DLD1 (cell line): ENCODE measurements at regions not wholly inside any gene's neighbourhood (a gene's known extent, or its start where the extent isn't known, plus 50 kb on each side); places are given as distances from the start of the nearest gene placed in this dataset.
"Not testable (repeated sequence)": the region's sequence is repeated elsewhere in the genome, so short reads cannot be mapped to it uniquely, and the experiment has no call there.

Experiments
- in situ Hi-C: cut with HindIII; loops from 2 replicates; pipeline ENCODE4 v1.10.0; 2017; ENCODE audit warnings: low sequenced_read_pairs

DNA sequence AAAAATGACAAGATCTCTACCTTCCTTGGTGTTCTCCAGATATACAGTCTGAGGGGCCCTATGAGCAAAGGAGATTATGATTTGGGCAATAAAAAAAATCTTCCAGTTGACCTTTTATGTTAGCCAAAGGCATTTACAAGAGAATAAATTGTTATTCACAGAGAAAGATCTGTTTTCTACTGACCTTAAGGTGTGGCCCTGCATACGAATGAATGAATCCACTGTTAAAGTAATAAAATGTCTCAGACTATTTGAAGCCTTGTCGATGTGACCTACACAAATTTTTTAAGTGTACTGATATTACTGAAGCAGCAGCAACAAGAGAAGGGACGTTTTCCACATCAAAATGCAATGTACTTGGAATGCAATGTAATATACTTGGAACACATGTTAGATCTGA lies 95.9 kb upstream of the SSTR4 start:
- in situ Hi-C loops: no loop called here

DNA sequence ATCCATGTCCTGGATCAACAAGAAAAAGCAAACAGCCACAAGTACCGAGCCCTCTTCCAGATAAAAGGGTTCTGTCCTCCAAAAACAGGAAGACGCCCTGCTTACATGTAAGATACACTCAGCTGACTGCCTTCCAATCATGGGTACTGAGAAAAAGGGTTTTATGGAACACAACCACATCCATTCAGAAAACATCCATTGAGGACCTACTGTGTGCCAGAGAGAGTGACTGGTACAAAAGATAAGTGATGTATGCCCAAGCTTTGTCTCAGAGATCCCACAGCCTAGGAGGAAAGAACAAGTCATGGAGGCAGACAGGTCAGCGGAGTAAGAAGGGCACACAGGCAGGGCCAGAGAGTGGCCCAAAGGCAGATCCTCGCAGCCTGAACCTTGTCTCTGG lies 94.8 kb upstream of the SSTR4 start:
- in situ Hi-C loops: no loop called here

DNA sequence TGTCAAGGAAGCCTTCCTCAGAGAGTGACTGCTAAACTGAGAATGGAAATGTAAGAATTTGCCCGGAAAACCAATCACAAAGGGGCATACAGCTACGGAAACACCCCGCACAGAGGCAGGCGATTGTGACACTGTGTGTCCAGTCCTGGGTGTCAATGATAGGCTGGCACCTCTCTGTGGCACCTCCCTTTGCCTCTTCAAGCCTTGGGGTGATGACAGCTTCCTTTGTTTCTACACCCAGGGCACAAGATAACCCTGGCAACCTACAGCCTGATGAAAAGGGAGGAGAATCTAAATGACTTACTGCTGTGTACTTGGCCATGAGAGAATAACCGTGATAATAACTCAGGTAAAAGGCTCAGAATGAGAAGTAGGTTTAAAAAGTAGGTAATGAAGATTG lies 93.6 kb upstream of the SSTR4 start:
- in situ Hi-C loops: no loop called here

DNA sequence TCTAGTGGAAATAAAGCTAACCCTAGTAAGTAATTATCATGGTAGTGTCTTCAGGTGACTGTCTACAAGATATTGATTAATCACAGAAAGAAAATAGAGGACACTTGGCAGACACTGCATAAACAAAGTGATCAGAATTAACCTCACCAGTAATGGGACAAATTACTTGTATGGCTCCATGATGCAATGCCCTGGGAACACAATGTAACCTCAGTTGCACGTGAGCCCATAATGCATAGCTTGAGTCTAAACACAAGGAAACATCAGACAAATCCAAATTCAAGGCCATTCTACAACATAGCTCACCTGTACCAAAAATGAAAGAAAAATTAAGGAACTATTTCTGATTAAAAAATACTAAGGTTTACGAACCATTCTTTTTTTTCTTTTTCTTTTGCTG lies 92.4 kb upstream of the SSTR4 start:
- in situ Hi-C loops: no loop called here

DNA sequence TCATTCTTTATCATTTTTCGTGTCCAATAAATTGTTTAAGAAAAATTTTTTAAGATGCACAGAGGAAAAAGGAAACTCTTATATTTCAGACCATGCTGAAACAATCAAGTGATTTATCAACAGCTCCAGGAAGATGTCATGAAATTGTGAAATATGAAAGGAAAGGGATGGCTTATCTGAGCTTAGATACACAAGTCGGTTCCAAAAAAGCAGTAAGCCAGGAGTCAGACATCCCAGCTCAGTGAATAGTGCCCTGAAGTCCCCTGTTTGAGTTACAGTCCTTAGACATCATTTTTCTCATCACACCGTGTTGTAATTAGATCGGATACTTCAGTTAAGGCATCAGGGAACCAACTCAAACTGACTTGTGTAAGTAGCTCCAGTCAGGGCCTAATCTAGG lies 91.0 kb upstream of the SSTR4 start:
- in situ Hi-C loops: no loop called here

DNA sequence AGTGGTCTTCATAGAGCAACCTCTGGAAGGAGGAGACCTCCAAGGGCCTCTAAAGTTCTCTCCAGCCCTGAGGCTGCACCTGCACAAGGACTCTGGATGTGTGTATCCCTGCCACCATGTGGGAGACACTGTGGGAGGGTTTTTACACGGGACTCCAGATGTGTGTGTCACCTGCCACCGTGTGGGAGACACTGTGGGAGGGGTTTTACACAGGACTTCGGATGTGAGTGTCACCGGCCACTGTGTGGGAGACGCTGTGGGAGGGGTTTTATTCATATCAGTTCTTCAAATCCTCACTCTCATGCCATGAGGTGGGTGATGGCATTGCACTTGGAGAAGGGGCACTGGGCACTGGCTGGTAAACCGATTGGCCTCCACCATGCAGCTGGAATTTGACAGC lies 90.2 kb upstream of the SSTR4 start:
- in situ Hi-C loops: no loop called here

DNA sequence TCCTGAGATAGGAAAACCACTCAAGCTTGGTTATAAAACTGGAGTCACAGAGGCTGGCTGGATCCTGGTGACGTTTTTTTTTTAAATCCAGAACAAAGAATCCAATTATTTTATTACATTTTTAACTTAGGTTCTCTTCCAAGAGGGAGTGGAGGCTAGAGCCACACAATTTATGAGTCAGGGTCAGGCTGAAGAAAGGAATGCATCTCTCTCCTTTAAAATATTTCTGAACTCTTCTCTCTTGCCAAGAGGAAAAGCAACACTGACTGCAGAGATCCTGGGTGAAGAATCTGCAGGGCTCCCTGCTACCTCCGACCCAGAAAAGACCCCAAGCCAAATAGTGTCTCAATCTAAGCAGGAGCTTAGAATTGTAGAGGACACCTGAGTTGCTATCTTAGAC lies 88.5 kb upstream of the SSTR4 start:
- in situ Hi-C loops: no loop called here

DNA sequence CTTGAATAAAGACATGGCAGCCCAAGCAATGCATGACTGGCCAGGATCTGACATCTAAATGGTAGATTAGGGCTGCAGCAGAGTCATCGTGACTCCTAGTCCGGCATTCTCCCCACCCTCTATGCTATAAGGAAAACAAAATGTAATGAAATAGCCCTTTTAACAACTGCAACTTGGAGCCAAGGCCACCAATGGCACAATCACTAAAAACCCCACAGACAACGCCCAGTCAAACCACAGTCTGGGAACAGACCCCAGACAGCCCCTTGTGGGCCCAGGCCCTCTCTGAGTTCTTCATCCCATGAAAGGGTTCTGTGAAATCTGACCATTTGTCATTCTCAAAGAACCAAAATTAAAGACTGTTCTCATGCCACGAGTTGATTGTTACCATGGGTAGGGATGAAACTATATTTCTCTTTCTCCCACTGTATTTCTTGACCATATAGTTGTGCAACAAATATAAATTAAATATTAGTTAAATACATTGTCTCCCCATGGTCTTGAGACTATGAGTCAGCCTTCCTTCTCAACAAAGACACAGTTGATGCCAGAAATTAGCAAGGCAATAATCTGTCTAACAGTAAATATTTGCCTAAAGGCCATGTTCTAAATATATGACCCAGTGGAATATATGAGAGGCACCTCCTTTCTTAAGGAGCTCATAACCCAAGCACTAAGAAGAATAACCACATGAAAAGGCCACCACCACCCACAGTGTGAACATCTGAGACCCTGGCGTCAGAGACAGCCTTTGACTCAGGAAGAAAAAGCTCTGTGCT lies 85.6 kb upstream of the SSTR4 start:
- in situ Hi-C loops: no loop called here

DNA sequence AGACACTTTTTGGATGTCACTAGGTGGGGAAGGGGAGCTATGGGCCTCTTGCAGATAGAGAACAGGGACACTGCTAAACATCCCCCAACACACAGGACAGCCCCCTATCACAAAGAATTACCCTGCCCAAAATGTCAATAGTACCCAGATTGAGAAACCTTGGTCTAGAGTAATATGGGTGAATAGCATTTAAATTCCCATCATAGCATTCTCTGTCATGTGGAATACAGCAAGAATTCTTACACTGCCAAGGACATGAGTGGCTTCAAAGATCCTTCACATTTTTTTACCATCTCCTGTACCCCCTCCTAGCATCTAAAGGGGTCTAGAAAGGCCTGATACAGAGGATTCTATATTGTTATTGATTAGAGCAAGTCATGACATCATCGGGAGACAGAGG lies 83.1 kb upstream of the SSTR4 start:
- in situ Hi-C loops: no loop called here

DNA sequence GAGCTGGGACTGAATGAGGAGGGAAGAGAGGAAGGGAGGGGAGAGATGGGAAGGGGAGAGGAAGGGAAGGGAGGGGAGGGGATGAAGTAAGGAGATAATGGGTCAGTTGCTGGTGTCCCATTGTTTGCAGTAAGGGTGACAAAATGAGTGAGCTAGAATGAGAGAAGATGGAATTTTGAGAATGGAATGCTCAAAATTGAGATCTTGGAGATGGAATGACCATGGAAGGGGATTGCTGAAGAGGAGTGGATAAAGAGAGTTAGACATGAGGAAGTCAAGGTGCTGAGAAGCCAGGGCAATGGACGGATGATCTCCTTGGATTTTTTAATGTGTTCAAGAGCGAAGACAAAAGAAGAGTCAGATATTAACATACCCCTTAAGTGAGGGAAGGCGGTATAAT lies 80.5 kb upstream of the SSTR4 start:
- in situ Hi-C loops: no loop called here

DNA sequence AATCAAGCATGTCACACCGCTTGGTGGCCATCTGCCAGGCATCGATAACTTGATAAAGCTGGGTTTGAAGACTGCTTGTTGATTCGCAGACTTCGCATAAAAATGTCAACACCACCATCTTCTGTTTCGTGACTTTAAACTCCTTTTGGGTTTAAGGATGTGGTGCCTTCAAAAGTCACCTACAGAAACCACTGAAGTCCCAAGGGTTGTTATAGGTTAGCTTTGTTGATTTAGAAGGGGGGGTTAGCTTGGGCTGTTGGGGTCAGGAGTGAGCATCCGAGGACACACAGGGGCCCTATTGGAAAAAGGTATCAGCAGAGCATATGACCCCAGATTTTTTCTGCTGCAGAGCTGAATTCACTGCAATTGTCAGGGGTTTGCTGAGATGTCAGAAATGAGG lies 76.7 kb upstream of the SSTR4 start:
- in situ Hi-C loops: no loop called here

DNA sequence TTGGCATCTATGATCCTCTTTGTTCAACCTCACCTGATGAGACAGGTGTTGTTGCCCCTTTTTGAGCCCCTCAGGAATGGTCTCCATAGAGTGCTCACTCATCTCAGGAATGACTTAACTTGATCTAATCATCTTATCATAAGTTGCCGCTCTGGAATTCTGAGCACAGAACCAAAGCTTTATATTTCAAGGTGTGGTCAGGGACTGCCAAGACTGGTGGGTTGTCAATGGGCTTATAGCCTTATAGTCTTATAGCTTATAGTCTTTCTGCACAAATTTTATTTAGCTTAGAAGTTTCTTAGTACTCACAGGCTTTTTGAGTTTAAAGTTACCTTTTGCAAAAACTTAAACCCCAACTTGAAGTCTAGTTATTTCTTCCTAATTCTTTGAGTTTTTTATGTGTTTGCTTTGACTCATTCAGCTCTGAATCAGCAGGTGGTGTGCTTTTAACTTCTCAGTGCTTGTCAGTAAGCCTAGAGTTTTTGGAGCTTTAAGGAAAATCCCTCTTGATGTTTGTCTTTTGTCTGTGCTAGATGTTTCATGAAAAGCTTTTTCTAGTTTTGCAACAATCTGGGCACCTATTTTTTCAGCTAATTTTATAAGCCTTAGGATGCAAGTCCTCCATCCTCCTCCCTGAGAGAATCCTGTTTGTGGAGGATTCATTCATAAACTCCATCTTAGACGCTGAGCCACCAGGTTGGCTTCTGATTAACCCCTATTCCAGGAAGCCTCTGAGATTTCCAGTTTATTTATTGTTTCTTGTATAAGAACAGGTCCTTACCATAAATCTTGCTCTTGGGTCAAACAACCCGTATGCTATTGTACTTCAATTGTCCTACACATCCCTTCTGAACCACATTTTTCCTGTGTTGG lies 72.3 kb upstream of the SSTR4 start:
- in situ Hi-C loops: no loop called here

DNA sequence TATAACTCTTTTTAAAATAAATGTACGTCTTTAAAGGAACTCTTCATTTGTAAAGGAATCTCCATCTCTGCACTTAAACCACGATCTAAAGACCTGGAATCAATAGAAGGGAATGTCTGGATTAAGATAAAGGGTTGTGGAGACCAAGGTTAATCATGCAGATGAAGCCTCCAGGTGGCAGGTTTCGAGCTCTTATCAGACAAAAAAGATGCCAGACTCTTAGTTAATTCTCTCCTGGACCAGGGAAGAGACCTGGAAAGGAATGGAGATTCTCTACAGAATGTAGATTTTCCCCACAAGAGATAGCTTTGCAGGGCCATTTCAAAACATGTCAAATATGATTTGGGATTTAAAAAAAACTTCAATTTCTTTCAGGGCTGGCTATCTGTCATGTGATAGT lies 71.5 kb upstream of the SSTR4 start:
- in situ Hi-C loops: no loop called here

DNA sequence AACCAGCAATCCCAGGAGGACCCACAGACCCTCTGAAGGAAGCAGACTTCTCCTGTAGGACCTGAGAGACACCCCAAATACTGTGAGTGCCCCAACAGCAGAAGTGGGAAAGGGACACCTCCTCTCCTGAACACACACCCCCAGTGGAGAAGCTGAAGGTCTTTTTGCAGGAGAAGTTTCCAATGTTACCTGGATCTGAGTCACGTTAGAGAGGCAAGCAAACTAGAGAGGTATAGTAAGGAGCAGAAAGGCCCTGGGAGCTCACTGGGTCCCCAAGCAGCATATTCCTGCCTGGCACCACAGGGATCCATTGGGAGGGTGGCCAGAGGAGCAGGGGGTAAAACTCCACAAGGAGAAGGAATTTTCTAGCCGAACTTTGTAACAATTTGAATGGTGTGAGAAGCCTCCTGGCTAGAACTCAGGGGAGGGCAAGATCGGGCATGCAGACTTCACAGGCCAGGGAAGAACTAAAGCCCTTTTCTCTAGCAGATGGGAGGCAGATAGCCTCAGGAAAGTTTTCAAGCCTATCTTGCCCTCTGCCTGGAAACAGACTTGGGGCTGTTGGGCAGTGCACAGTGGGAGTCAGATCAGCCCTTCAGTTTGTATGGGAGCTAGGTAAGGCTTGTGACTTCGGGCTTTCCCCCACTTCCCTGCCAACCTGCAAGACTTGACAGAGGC lies 68.2 kb upstream of the SSTR4 start:
- in situ Hi-C loops: no loop called here

DNA sequence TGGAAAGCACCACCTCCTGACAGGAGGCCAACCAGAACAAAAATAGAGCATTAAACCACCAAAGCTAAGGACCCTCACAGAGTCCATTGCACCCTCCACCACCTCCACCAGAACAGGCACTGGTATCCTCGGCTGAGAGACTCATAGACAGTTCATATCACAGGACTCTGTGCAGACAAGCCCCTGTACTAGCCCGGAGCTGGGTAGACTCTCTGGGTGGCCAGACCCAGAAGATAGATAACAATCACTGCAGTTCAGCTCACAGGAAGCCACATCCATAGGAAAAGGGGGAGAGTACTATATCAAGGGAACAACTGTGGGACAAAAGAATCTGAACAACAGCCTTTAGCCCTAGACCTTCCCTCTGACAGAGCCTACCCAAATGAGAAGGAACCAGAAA lies 67.4 kb upstream of the SSTR4 start:
- in situ Hi-C loops: not testable (repeated sequence)

DNA sequence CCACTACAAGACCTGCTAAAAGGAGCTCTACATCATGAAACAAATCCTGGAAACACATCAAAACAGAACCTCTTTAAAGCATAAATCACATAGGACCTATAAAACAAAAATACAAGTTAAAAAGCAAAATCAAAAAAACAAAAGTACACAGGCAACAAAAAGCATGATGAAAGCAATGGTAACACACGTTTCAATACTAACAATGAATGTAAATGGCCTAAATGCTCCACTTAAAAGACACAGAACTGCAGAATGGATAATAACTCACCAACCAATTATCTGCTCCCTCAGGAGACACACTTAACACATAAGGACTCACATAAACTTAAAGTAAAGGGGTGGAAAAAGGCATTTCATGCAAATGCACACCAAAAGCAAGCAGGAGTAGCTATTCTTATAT lies 66.1 kb upstream of the SSTR4 start:
- in situ Hi-C loops: not testable (repeated sequence)

DNA sequence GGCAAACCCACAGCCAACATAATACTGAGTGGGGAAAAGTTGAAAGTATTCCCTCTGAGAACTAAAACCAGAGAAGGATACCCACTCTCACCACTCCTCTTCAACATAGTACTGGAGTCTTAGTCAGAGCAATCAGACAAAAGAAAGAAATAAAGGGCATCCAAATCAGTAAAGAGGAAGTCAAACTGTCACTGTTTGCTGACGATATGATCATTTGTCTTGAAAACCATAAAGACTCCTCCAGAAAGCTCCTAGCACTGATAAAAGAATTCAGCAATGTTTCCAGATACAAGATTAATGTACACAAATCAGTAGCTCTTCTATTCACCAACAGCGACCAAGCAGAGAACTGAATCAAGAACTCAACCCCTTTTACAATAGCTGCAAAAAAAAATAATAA lies 64.0 kb upstream of the SSTR4 start:
- in situ Hi-C loops: not testable (repeated sequence)

DNA sequence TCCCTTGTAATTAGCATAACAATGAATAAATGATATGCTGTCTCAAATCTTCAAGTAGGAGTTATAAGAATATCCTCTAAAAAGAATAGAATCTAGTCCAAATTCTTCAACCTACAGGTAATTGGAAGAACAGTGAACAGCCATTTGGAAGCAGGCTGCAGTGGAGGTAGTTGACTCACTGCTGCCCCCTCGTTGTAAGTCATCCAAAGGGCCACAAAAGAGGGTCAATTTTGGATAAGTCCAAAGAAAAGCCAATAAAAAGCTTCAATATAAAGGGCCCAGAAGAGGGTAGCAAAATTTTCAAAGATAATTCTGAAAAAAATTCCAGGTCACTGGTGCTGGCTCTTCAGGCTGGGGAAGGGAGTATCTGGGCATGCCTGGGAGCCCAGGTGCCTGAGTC lies 60.8 kb upstream of the SSTR4 start:
- in situ Hi-C loops: no loop called here

DNA sequence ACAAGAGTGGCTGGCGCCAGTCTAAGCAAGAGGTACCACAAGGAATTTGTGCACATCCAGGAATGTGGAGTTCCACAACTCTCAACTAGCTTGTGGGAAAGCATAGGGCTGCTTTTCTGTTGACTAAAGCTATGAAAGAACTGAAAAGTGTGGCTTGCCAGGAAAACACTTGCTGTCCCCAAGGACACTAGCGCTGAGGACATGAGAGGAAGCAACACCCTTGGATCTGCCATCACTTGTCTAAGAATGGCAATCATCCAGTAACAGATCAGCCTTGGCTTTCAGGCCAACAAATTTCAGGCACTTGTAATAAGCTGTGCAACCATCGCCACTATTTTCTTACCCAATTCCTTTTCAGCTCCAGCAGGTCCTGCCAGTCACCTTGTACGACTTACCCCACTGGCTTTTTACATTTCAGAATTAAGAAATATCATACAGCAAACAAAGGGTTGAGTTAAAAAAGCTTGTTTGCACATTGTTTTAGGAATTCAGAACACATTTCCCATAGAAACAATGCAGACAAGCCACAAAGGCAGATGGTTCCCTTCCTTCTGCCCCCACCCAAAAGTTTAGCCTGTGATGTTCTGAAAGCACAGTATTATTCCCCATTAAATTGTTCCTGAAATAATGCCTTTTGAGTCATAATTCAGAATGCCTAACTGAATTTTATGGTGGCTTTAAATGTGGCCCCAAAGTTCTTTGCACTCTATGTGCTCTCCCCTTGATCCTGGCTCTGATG lies 57.9 kb upstream of the SSTR4 start:
- in situ Hi-C loops: loop anchor here (25.0 kb wide), 1 partner anchor 290 kb away; no protein-coding TSS in a partner anchor

DNA sequence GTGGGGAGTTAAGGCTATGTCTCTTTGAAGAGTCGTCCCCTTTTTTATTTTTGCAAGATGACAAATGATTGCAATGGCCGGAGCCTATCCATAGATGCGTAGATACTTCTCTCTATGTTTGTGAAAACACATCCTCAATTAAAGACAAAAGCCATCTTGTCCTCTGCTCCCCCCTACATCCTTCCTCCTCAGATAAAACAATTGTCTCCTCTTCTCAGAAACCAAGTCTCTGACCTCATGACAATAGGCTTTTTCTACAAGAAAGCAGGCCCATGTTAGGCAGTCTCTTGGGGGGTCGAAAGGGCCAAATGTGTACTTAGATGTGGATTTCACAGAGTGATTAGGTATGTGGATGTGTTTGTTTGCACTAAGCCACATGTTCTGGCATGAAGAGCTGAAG lies 51.1 kb upstream of the SSTR4 start:
- in situ Hi-C loops: loop anchor here (25.0 kb wide), 1 partner anchor 297 kb away; no protein-coding TSS in a partner anchor

DNA sequence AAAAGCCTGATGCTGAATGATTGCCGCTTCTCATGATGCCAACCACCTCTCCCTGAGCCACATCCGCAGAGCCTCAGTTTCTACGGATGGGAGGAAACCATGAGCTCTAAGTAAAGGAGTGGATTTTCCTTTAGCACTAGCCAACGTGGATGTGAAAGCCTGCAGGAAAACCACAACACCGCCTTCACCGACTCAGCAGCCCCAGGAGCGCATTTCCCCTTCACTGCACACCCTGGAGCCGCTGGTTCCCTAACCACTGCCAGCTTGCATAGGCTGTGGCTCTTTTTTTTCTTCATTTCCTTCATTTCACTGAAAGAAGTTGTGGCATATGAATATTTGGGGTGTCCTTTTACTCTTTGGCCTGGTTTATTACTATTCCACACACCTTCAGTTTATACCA lies 50.5 kb upstream of the SSTR4 start:
- in situ Hi-C loops: loop anchor here (25.0 kb wide), 1 partner anchor 297 kb away; no protein-coding TSS in a partner anchor
